A549 (cell line): ENCODE measurements at regions not wholly inside any gene's neighbourhood (a gene's known extent, or its start where the extent isn't known, plus 50 kb on each side); places are given as distances from the start of the nearest gene placed in this dataset.

Source experiments
- ATAC-seq, 2 experiments: fragments of 200-7000 bp in 1 of 2; fragments of >200 bp in 1 of 2; cut with Nextera tagmentation in 1 of 2; cut with Tn5 transposase in 1 of 2; 3 replicates each; pipeline versions ENCODE4 v1.8.0 to v1.9.1; 2018 to 2020; ENCODE audit warnings: mild to moderate bottlenecking in 1 of 2, moderate library complexity in 1 of 2
- CTCF ChIA-PET: fragments of 300-600 bp; sonication (Branson Sonifier 250); formaldehyde crosslinking; extraction: SDS; loops from one replicate; lab custom pipeline; 2021; ENCODE audit warnings: antibody characterized with exemption, inconsistent platforms; lab: Yijun Ruan, JAX
- POLR2A ChIA-PET: fragments of 350-600 bp; formaldehyde crosslinking; extraction: SDS; loops from one replicate; lab custom pipeline; 2021; ENCODE audit warnings: antibody characterized with exemption, inconsistent platforms; lab: Yijun Ruan, JAX
- DNase-seq, 2 experiments: peaks; one replicate each; pipeline versions ENCODE4 v3.0.0 to v3.0.0-alpha.2; 2011 to 2016; ENCODE audit warnings: low read depth in 1 of 2, low spot score in 1 of 2
- FAIRE-seq: peaks from 2 replicates; lab custom pipeline; 2011; peaks lifted over from hg19 to GRCh38; lab: Jason Lieb, UNC
- H3K27ac ChIP-seq, 2 experiments: fragments of >200 bp; sonication (Bioruptor Twin); formaldehyde crosslinking; 3 replicates each; pipeline ENCODE4 v1.5.1; 2016 to 2017
- H3K4me1 ChIP-seq: fragments of >200 bp; sonication (Bioruptor Twin); formaldehyde crosslinking; 3 replicates; pipeline ENCODE4 v1.6.1; 2016
- H3K4me2 ChIP-seq: fragments of >200 bp; sonication (Bioruptor Twin); formaldehyde crosslinking; 3 replicates; pipeline ENCODE4 v1.6.1; 2016
- H3K4me3 ChIP-seq: fragments of >200 bp; sonication (Bioruptor Twin); formaldehyde crosslinking; 3 replicates; pipeline ENCODE4 v1.5.1; 2016
- H3K9me3 ChIP-seq: fragments of >200 bp; sonication (Bioruptor Twin); formaldehyde crosslinking; 3 replicates; pipeline ENCODE4 v1.6.1; 2016
- BCL3 ChIP-seq: fragments of >200 bp; sonication (Bioruptor Twin); formaldehyde crosslinking; IDR thresholded peaks from 3 replicates; pipeline ENCODE4 v1.6.1; 2016
- BHLHE40 ChIP-seq: IDR thresholded peaks from 2 replicates; pipeline ENCODE4 v1.6.1; 2012; ENCODE audit warnings: low read depth, low read length, inconsistent platforms
- CBX2 ChIP-seq: fragments of 200-600 bp; sonication (generic); IDR thresholded peaks from 2 replicates; pipeline ENCODE4 v1.6.1; 2016; ENCODE audit warnings: low read depth, mild to moderate bottlenecking, borderline replicate concordance
- CHD2 ChIP-seq: fragments of 150-350 bp; IDR thresholded peaks from 2 replicates; pipeline ENCODE4 v1.6.1; 2014; ENCODE audit warnings: low read length; ENCODE audit not compliant: partially characterized antibody
- CHD4 ChIP-seq: fragments of 200-600 bp; sonication (generic); IDR thresholded peaks from 2 replicates; pipeline ENCODE4 v1.6.1; 2016; ENCODE audit warnings: antibody characterized with exemption, mild to moderate bottlenecking, borderline replicate concordance
- EHF ChIP-seq: fragments of 250-450 bp; sonication (Bioruptor Pico); IDR thresholded peaks from 2 replicates; pipeline ENCODE4 v1.5.0; 2020; ENCODE audit warnings: mild to moderate bottlenecking
- EHMT2 ChIP-seq: fragments of 200-600 bp; sonication (generic); IDR thresholded peaks from 2 replicates; pipeline ENCODE4 v1.6.1; 2016; ENCODE audit warnings: antibody characterized with exemption, low read depth, mild to moderate bottlenecking, moderate library complexity
- ELK1 ChIP-seq: fragments of 150-350 bp; IDR thresholded peaks from 2 replicates; pipeline ENCODE4 v1.6.1; 2014; ENCODE audit warnings: low read depth, mild to moderate bottlenecking, low read length
- ESRRA ChIP-seq: fragments of 150-350 bp; IDR thresholded peaks from 2 replicates; pipeline ENCODE4 v1.6.1; 2014; ENCODE audit warnings: mild to moderate bottlenecking, low read length, borderline replicate concordance
- HES2 ChIP-seq: fragments of >200 bp; sonication (Bioruptor Twin); formaldehyde crosslinking; IDR thresholded peaks from 2 replicates; pipeline ENCODE4 v1.6.1; 2016
- HOXA7 ChIP-seq: fragments of 250-450 bp; sonication (Bioruptor Pico); IDR thresholded peaks from 2 replicates; pipeline ENCODE4 v1.5.0; 2020; ENCODE audit warnings: mild to moderate bottlenecking, moderate library complexity
- HOXB13 ChIP-seq: fragments of 250-450 bp; sonication (Bioruptor Pico); IDR thresholded peaks from 2 replicates; pipeline ENCODE4 v1.5.0; 2020; ENCODE audit warnings: low read depth, mild to moderate bottlenecking, moderate library complexity
- MAFK ChIP-seq: fragments of 450-650 bp; IDR thresholded peaks from 2 replicates; pipeline ENCODE4 v1.6.1; 2014; ENCODE audit not compliant: partially characterized antibody
- MAZ ChIP-seq: fragments of 150-350 bp; IDR thresholded peaks from 2 replicates; pipeline ENCODE4 v1.6.1; 2014; ENCODE audit warnings: antibody characterized with exemption, low read depth, low read length, borderline replicate concordance
- PHF8 ChIP-seq: fragments of 200-600 bp; sonication (generic); IDR thresholded peaks from 2 replicates; pipeline ENCODE4 v1.6.1; 2016; ENCODE audit warnings: low read depth, mild to moderate bottlenecking, antibody characterized with exemption, moderate library complexity, borderline replicate concordance
- POLR2A ChIP-seq: IDR thresholded peaks from 2 replicates; pipeline ENCODE4 v1.6.1; 2012; ENCODE audit warnings: mild to moderate bottlenecking, low read length
- RCOR1 ChIP-seq: fragments of 150-350 bp; IDR thresholded peaks from 2 replicates; pipeline ENCODE4 v1.6.1; 2014; ENCODE audit warnings: antibody characterized with exemption, low read length, low read depth
- TFCP2L1 ChIP-seq: fragments of 250-450 bp; sonication (Bioruptor Pico); IDR thresholded peaks from 2 replicates; pipeline ENCODE4 v1.5.0; 2021; ENCODE audit warnings: mild to moderate bottlenecking
- TP53 ChIP-seq: fragments of 250-450 bp; sonication (Bioruptor Pico); IDR thresholded peaks from 2 replicates; pipeline ENCODE4 v1.5.0; 2021; ENCODE audit warnings: mild to moderate bottlenecking, moderate library complexity
- ZC3H11A ChIP-seq: fragments of 450-650 bp; IDR thresholded peaks from 2 replicates; pipeline ENCODE4 v1.6.1; 2014; ENCODE audit warnings: antibody characterized with exemption, mild to moderate bottlenecking
- ZSCAN20 ChIP-seq: fragments of 250-450 bp; sonication (Bioruptor Pico); IDR thresholded peaks from 2 replicates; pipeline ENCODE4 v1.8.0; 2022; ENCODE audit warnings: mild to moderate bottlenecking, moderate library complexity
- WGBS: methylation state at CpG from one replicate; pipeline ENCODE4 v1.1.6; 2017; ENCODE audit errors: missing lambda C conversion rate; 5-methylcytosine and 5-hydroxymethylcytosine counted together
- TF ChIP-seq, protein P1 (sequence below): fragments of 250-450 bp; sonication (Bioruptor Pico); IDR thresholded peaks from 2 replicates; pipeline ENCODE4 v1.5.0; 2020; ENCODE audit warnings: low read depth, mild to moderate bottlenecking, moderate library complexity
- TF ChIP-seq, protein P2 (sequence below): fragments of 450-650 bp; IDR thresholded peaks from 2 replicates; pipeline ENCODE4 v1.6.1; 2014; ENCODE audit warnings: antibody characterized with exemption

GRCh38 chr5:6184481-6184880 lies 193.9 kb downstream of the MED10 start:
- ChIA-PET POLR2A (no interaction called here), CTCF (no interaction called here)
- Histone ChIP-seq H3K4me2 (no peak overlapping the region), H3K4me3 (no peak overlapping the region), H3K9me3 (no peaks in the 10 kb centered on the region), H3K27ac (no peak overlapping the region), H3K4me1 (no peaks in the 10 kb centered on the region)
- FAIRE-seq (no peak), DNase-seq (no peak), ATAC-seq (no peak)
- 44% methylated on average over 1 of the region's 1 CpG for WGBS
- TF ChIP-seq MAFK (no peak), MAZ (no peak), EHF (no peak), BCL3 (no peak), TP53 (CRISPR knock-in tag) (no peak), TFCP2L1 (CRISPR knock-in tag) (no peak), POLR2A (no peak), HES2 (no peak), EHMT2 (no peak), CHD2 (no peak), RCOR1 (no peak), BHLHE40 (no peak), ZSCAN20 (CRISPR knock-in tag) (no peak), CBX2 (no peak)
- TF ChIP-seq, protein P1, sequence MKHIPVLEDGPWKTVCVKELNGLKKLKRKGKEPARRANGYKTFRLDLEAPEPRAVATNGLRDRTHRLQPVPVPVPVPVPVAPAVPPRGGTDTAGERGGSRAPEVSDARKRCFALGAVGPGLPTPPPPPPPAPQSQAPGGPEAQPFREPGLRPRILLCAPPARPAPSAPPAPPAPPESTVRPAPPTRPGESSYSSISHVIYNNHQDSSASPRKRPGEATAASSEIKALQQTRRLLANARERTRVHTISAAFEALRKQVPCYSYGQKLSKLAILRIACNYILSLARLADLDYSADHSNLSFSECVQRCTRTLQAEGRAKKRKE, result no peak

GRCh38 chr5:6183391-6184390 lies 194.7 kb downstream of the MED10 start:
- no peak for TF ChIP-seq CBX2
- no peak for TF ChIP-seq ELK1
- no peak for TF ChIP-seq ESRRA
- TF ChIP-seq ZC3H11A, result no peak
- TF ChIP-seq, protein P1, result no peak
- no peak for TF ChIP-seq HOXB13 (CRISPR knock-in tag)
- no peak for TF ChIP-seq MAZ
- TF ChIP-seq BCL3, result no peak
- no peak for TF ChIP-seq PHF8
- no peak for TF ChIP-seq MAFK
- no peak for TF ChIP-seq TFCP2L1 (CRISPR knock-in tag)
- no peak for TF ChIP-seq POLR2A
- no peak for TF ChIP-seq HOXA7 (CRISPR knock-in tag)
- TF ChIP-seq, protein P2, sequence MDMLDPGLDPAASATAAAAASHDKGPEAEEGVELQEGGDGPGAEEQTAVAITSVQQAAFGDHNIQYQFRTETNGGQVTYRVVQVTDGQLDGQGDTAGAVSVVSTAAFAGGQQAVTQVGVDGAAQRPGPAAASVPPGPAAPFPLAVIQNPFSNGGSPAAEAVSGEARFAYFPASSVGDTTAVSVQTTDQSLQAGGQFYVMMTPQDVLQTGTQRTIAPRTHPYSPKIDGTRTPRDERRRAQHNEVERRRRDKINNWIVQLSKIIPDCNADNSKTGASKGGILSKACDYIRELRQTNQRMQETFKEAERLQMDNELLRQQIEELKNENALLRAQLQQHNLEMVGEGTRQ, result no peak
- no peak for TF ChIP-seq CHD4
- POLR2A ChIA-PET, result no interaction called here
- no peak for FAIRE-seq
- Histone ChIP-seq H3K9me3 (no peaks in the 10 kb centered on the region), H3K4me3 (no peak overlapping the region), H3K4me1 (no peaks in the 10 kb centered on the region), H3K27ac (no peak overlapping the region), H3K4me2 (no peak overlapping the region)
- 47% methylated on average over 17 of the region's 17 CpGs for WGBS
- CTCF ChIA-PET, result no interaction called here
- no peak for DNase-seq
- ATAC-seq, result no peak
